Ovary (tissue), 3 donors: ENCODE measurements at regions not wholly inside any gene's neighbourhood (a gene's known extent, or its start where the extent isn't known, plus 50 kb on each side); places are given as distances from the start of the nearest gene placed in this dataset.

Source experiments
- EP300 ChIP-seq: sonication (generic); formaldehyde crosslinking; IDR thresholded peaks from one replicate; pipeline ENCODE4 v1.6.1; 2017; ENCODE audit warnings: antibody characterized with exemption
- TF ChIP-seq, protein P1 (sequence below), 3 donors: fragments of 450-650 bp in 2 of 3; fragments of 200-600 bp in 1 of 3; IDR thresholded peaks; one replicate each; pipeline versions ENCODE4 v1.5.1 to v1.8.0; 2016 to 2022; ENCODE audit warnings: antibody characterized with exemption in 3 of 3, mild to moderate bottlenecking in 1 of 3
- donor health status: DM: no; HTN: no; CAD: no.

DNA sequence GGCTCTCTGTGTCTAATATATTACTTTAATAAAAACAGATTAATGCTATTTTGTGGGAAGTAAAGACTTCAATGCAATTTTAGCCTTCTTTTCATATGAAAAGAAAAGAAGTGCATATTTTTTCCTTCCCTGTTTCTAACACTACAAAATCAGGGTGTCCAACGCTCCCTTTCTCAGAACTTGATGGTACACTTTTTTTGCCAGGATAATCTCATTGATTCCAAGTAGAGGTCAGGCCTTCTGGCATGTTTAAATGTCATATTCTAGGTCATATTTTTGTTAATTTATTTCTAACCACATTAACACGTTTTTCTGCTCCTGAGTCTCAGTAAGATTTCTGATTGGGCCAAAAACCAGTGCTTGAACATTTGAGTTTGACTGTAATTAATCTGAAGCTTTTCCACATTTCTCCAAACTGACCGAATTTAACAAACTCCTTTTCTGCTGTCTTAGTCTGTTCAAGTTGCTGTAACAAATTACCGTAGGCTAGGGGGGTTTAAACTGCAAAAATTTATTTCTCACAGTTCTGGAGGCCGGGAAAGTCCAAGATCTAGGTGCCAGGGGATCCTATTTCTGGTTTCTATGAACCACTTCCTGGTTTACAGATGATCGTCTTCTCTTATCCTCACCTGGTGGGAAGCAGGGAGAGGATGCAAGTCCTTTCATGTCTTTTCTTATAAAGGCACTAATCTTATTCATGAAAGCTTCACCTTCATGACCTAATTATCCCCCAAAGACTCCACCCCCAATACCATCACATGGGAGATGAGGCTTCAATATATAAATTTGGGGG is 63.2 kb upstream of the ELL2 start:
- no peak for TF ChIP-seq EP300
- TF ChIP-seq, protein P1, sequence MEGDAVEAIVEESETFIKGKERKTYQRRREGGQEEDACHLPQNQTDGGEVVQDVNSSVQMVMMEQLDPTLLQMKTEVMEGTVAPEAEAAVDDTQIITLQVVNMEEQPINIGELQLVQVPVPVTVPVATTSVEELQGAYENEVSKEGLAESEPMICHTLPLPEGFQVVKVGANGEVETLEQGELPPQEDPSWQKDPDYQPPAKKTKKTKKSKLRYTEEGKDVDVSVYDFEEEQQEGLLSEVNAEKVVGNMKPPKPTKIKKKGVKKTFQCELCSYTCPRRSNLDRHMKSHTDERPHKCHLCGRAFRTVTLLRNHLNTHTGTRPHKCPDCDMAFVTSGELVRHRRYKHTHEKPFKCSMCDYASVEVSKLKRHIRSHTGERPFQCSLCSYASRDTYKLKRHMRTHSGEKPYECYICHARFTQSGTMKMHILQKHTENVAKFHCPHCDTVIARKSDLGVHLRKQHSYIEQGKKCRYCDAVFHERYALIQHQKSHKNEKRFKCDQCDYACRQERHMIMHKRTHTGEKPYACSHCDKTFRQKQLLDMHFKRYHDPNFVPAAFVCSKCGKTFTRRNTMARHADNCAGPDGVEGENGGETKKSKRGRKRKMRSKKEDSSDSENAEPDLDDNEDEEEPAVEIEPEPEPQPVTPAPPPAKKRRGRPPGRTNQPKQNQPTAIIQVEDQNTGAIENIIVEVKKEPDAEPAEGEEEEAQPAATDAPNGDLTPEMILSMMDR (IDR thresholded peaks at IDR 0.05) = no peak
